Glutamatergic neuron (in vitro differentiated cells): ENCODE measurements at regions not wholly inside any gene's neighbourhood (a gene's known extent, or its start where the extent isn't known, plus 50 kb on each side); places are given as distances from the start of the nearest gene placed in this dataset.

ENCODE experiments used
- DNase-seq: peaks from one replicate; pipeline ENCODE4 v3.0.0; 2022
- H3K27ac Mint-ChIP-seq: one replicate; pipeline ENCODE4 v1.8.0; 2020; ENCODE audit warnings: mild to moderate bottlenecking, mixed read lengths, inconsistent platforms; ENCODE audit not compliant: unreplicated experiment
- H3K27me3 Mint-ChIP-seq: one replicate; pipeline ENCODE4 v1.8.0; 2020; ENCODE audit warnings: mild to moderate bottlenecking, moderate library complexity, mixed read lengths, inconsistent platforms; ENCODE audit not compliant: unreplicated experiment
- H3K36me3 Mint-ChIP-seq: one replicate; pipeline ENCODE4 v1.8.0; 2020; ENCODE audit warnings: mild to moderate bottlenecking, mixed read lengths, inconsistent platforms; ENCODE audit not compliant: unreplicated experiment
- H3K4me1 Mint-ChIP-seq: one replicate; pipeline ENCODE4 v1.8.0; 2020; ENCODE audit warnings: mild to moderate bottlenecking, low read depth, mixed read lengths, inconsistent platforms; ENCODE audit not compliant: unreplicated experiment
- H3K4me3 Mint-ChIP-seq: one replicate; pipeline ENCODE4 v1.8.0; 2020; ENCODE audit warnings: mild to moderate bottlenecking, mixed read lengths, inconsistent platforms; ENCODE audit not compliant: unreplicated experiment
- H3K9me3 Mint-ChIP-seq: one replicate; pipeline ENCODE4 v1.8.0; 2020; ENCODE audit warnings: mild to moderate bottlenecking, moderate library complexity, mixed read lengths, inconsistent platforms; ENCODE audit not compliant: unreplicated experiment
- TF ChIP-seq, protein P1 (sequence below): fragments of 200-600 bp; sonication (generic); IDR thresholded peaks from one replicate; pipeline ENCODE4 v1.5.0; 2021; ENCODE audit not compliant: partially characterized antibody, unreplicated experiment

DNA sequence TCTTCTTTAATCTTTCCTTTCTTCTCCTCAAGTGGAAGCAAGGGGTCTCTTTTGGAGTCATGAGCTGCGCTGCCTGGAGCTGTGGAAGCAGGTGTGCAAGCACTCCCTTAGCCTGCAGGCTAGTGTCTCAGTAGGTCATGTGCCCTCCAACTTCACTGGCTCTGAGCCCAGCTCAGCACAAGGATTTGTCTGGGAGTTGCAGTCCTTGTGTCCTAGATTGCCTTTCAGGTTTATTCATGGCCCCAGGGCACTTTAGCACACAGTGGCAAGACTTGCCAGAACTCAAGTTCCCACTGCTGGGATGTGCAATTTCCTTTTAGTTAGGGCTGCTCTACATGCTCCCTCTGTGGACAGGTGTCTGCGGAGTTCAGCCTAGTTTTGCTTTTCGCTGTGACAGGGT, 211.7 kb downstream of the LIG4 start:
- Mint-ChIP-seq H3K36me3 (no peaks in the 10 kb centered on the region), H3K27ac (no peak overlapping the region), H3K9me3 (no peaks in the 10 kb centered on the region), H3K4me3 (no peak overlapping the region), H3K4me1 (no peaks in the 10 kb centered on the region), H3K27me3 (no peaks in the 10 kb centered on the region)
- DNase-seq: no peak
- TF ChIP-seq, protein P1, sequence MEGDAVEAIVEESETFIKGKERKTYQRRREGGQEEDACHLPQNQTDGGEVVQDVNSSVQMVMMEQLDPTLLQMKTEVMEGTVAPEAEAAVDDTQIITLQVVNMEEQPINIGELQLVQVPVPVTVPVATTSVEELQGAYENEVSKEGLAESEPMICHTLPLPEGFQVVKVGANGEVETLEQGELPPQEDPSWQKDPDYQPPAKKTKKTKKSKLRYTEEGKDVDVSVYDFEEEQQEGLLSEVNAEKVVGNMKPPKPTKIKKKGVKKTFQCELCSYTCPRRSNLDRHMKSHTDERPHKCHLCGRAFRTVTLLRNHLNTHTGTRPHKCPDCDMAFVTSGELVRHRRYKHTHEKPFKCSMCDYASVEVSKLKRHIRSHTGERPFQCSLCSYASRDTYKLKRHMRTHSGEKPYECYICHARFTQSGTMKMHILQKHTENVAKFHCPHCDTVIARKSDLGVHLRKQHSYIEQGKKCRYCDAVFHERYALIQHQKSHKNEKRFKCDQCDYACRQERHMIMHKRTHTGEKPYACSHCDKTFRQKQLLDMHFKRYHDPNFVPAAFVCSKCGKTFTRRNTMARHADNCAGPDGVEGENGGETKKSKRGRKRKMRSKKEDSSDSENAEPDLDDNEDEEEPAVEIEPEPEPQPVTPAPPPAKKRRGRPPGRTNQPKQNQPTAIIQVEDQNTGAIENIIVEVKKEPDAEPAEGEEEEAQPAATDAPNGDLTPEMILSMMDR: no peak

DNA sequence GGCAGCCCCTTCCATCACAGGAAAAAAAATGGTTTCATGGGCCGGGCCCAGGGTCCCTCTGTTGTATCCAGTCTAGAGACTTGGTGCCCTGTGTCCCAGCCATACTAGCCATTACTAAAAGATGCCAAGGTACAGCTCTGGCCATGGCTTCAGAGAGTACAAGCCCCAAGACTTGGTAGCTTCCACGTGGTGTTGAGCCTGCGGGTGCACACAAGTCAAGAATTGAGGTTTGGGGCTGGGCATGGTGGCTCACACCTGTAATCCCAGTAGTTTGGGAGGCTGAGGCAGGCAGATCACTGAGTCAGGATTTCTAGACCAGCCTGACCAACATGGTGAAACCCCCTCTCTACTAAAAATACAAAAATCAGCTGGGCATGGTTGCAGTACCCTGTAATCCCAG, 214.3 kb downstream of the LIG4 start:
- H3K36me3 Mint-ChIP-seq: no peaks in the 10 kb centered on the region
- DNase-seq: no peak
- no peaks in the 10 kb centered on the region for H3K27me3 Mint-ChIP-seq
- TF ChIP-seq, protein P1: no peak
- no peaks in the 10 kb centered on the region for H3K4me1 Mint-ChIP-seq
- no peak overlapping the region for H3K27ac Mint-ChIP-seq
- peaks cover 2% of the 10 kb centered on the region for H3K9me3 Mint-ChIP-seq
- no peak overlapping the region for H3K4me3 Mint-ChIP-seq

DNA sequence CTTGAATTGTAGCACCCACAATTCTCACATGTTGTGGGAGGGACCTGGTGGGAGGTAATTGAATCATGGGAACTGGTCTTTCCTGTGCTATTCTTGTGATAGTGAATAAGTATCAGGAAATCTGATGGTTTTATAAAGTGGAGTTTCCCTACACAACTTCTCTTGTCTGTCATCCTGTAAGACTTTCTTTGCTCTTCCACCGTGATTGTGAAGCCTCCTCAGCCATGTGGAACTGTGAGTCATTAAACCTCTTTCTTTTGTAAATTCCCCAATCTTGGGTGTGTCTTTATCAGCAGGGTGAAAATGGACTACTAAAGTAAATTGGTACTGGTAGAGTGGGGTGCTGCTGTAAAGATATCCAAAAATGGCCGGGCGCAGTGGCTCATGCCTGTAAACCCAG, 215.6 kb downstream of the LIG4 start:
- no peak overlapping the region for H3K4me3 Mint-ChIP-seq
- TF ChIP-seq, protein P1: no peak
- H3K9me3 Mint-ChIP-seq: peaks cover 2% of the 10 kb centered on the region
- DNase-seq: no peak
- H3K27me3 Mint-ChIP-seq: no peaks in the 10 kb centered on the region
- H3K36me3 Mint-ChIP-seq: no peaks in the 10 kb centered on the region
- H3K27ac Mint-ChIP-seq: no peak overlapping the region
- no peaks in the 10 kb centered on the region for H3K4me1 Mint-ChIP-seq

DNA sequence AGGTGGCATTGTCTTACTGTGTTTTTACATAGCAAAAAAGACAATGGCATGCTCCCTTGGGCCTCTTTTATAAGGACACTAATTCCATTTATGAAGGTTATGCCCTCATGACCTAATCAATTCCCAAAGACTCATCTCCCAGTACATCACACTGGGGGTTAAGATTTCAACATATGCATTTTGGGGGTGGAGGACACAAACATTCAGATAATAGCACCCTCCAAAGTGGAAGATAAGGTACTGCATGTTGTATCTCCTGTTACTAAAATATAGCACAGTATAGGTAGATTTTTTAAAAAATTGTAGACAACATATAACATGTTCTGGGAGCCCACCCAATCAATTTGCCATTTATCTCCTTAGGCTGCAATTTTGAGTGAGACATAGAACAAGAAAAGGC, 221.2 kb downstream of the LIG4 start:
- no peaks in the 10 kb centered on the region for H3K4me1 Mint-ChIP-seq
- no peak overlapping the region for H3K27ac Mint-ChIP-seq
- no peak for DNase-seq
- H3K4me3 Mint-ChIP-seq: no peak overlapping the region
- no peaks in the 10 kb centered on the region for H3K36me3 Mint-ChIP-seq
- H3K27me3 Mint-ChIP-seq: no peaks in the 10 kb centered on the region
- peaks cover 2% of the 10 kb centered on the region for H3K9me3 Mint-ChIP-seq
- TF ChIP-seq, protein P1: no peak

DNA sequence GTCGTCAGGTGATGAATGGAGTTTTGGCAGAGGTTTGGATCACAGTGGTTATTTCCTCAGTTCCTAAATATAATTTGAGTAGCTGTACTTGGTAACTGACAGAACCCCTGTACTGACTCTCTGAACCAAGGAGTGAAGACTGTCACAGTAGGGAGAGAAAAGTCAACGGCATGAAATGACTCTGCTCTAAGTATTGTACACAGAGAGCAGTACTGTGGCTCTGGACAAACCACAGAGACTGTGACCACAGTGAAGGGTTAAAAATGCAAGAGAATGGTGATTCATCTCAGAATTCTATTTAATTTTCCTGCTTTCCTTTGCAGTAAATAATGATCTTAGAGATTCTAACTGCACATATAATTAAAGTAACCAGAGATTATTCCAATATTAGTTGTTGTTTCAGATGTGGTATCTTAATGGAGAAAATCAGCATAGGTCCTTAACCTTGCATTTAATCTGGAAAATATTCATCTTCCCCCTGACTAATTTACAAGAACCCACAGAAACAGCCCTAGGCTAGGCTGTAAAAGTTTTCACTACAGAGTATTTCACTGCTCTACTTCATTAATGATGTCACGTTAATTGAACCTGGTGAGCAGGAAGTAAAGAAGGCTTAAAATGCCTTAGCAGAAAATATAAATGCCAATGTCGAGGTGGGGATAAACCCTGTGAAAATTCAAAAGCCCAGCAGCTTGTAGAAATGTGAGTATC, 221.9 kb downstream of the LIG4 start:
- Mint-ChIP-seq H3K4me1 (no peaks in the 10 kb centered on the region), H3K36me3 (no peaks in the 10 kb centered on the region)

More for the DNA sequence above, 221.9 kb downstream of the LIG4 start:
- peaks cover 2% of the 10 kb centered on the region for H3K9me3 Mint-ChIP-seq
- H3K4me3 Mint-ChIP-seq: no peak overlapping the region
- TF ChIP-seq, protein P1: no peak
- no peak overlapping the region for H3K27ac Mint-ChIP-seq
- H3K27me3 Mint-ChIP-seq: no peaks in the 10 kb centered on the region
- no peak for DNase-seq
